Tibial nerve (tissue), 4 donors: ENCODE measurements at regions not wholly inside any gene's neighbourhood (a gene's known extent, or its start where the extent isn't known, plus 50 kb on each side); places are given as distances from the start of the nearest gene placed in this dataset.

Experiments used
- CTCF ChIP-seq, 5 experiments: fragments of 200-600 bp in 3 of 5; fragments of 450-650 bp in 2 of 5; sonication (generic) in 3 of 5; IDR thresholded peaks; one replicate each; pipeline ENCODE4 v1.5.1; 2016 to 2019; ENCODE audit warnings: antibody characterized with exemption in 5 of 5, mild to moderate bottlenecking in 3 of 5, moderate library complexity in 2 of 5
- EP300 ChIP-seq, 2 donors: sonication (generic); formaldehyde crosslinking; IDR thresholded peaks; one replicate each; pipeline ENCODE4 v1.6.1; 2017; ENCODE audit warnings: antibody characterized with exemption in 2 of 2, mild to moderate bottlenecking in 1 of 2
- POLR2A ChIP-seq, 2 donors: fragments of 450-650 bp; IDR thresholded peaks; one replicate each; pipeline ENCODE4 v1.6.1; 2017; ENCODE audit warnings: antibody characterized with exemption in 2 of 2, mild to moderate bottlenecking in 2 of 2, moderate library complexity in 2 of 2

DNA sequence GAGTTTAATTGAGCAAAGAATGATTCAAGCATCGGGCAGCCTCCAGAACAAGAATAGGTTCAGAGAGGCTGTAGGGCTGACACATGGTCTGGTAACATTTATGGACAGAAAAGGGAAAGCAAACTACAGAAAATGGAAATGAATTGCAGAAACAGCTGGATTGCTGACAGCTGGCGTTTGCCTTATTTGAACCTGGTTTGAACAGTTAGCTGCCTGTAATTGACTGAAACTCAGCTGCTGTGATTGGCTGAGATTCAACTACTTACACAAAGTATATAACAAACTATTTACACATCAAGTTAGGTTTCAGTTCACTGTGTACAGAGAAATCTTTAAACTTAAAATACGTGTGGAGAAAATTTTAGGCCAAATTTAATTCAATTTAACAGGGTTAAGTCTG lies 441.7 kb downstream of the PRELID2 start:
- TF ChIP-seq CTCF (IDR thresholded peaks at IDR 0.05) (no peak), EP300 (IDR thresholded peaks at IDR 0.05) (no peak), POLR2A (IDR thresholded peaks at IDR 0.05) (no peak)
